LoVo (cell line): ENCODE measurements at regions not wholly inside any gene's neighbourhood (a gene's known extent, or its start where the extent isn't known, plus 50 kb on each side); places are given as distances from the start of the nearest gene placed in this dataset.
"Not testable (repeated sequence)": the region's sequence is repeated elsewhere in the genome, so short reads cannot be mapped to it uniquely, and the experiment has no call there.

Source experiments
- DNase-seq: peaks from one replicate; pipeline ENCODE4 v3.0.0-alpha.2; 2016; ENCODE audit warnings: low spot score

DNA sequence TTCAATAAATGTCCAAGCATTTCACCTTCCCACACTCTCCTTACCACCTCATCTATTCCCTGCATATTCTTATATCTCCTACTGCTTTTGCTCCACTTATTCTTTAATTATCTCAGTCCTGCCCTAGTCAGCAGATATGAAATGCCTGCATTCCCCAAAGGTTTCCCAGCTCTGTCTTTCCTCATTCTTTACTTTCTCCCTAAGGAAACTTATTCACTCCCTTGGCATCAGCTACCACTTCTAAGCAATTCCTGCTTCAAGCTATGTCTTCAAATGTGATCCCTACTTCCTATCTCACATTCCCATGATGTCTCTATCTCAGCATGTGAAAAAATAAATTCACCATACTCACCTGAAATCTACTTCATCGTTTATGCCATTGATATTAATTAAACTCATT is 111.8 kb downstream of the CAPZA3 start:
- no peak for DNase-seq

DNA sequence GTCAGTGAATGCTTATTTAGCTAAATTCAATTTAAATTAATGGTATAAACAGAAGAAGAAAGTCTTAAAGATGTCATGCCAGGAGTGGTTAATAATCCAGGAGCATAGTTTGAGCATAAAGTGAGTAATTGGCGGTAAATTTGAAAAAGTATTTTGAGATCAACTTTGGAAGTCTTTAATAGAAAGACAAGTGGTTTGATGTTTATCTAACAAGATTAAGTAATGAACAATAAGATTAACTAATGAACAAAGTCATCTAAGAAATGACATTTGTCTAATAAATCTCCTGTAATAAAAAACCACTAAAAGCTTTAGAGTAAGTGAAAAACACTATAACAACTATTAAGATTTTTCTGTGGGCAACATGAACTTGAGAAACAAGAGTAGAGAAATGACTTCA is 112.8 kb downstream of the CAPZA3 start:
- no peak for DNase-seq

DNA sequence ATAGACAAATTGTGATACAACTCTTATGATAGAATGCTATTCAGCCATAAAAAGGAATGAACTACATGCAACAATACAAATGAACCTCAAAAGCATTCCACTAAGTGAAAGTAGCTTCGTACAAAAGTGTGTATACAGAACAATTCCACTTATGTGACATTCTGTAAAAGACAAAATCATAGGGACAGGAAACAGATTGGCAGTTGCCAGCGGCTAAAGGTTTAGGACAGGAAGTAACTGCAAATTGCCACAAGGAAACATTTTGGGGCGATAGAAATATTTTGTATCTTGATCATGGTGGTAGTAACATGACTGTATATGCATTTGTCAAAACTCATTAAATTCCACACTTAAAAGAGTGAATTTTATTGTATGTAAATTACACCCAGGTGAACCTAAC is 113.4 kb downstream of the CAPZA3 start:
- no peak for DNase-seq

DNA sequence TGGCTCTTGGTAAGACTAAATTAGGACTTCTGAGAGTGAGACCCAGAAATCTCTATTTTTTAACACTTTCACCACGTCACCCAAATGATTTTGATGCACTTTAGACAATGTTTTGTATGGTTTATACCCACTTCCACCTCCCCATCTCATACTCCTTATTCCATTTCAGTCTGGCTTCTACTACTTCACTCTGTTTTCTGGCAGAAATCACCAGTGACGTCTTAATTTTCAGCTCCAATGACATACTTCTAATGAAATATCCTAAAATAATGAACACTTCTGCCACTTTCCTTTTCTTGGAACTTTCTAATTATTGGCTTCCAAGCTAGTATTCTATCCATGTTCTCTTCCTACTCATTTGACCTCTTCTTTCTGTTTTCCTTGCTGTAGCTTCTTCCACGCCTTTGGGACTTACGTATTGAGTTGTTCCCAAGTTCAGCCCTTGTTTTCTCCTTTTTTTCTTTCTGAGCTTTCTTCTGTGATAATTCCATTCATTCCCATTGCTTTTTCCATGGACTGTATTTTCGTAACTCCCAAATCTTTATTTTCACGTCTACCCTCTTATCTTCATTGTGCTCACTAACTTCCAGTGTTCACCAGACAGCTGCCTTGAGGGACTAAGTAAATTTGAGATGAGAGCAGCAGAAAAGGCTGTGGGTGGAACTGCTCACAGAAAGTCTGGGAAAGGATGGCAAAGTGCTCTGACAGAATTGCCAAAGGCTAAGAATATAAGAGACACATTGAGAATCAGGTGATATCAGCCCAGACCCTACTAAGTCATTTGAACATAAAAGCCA is 115.8 kb downstream of the CAPZA3 start:
- no peak for DNase-seq

DNA sequence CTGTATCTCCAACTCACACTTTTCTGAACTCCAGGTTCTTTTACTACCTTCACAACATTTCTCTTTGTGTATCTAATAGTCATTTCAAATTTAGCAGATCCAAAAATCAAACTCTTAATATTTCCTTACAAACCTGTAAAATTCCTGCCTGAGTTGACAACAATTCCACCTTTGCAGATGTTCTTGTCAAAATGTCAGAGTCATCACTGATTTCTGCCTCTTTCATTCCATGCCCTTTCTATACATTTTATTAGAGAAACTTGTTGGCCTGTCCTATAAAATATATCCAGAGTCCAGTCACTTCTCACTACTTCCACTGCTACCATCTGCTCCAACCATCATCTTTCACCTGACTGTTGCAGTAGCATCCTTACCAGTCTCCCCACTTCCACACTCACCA is 119.7 kb downstream of the CAPZA3 start:
- no peak for DNase-seq

DNA sequence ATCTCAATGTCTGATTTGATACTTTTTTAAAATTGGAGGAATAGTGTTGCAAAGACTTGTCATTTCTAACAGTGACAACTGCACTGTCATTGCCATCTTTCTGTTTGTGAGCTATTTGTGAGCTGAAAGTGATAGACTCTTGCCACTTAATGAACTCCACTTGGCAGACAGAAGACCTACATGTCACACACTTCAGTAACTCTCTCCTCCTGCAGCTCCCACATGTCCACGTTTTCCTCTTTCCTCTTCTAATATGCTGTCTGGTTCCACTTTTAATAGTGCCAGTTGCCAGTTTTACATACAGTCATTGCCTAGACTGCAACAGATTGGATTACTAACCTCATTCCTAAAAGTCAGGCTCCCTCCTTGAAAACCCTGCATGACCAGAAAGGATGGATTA is 121.5 kb downstream of the CAPZA3 start:
- DNase-seq = no peak

DNA sequence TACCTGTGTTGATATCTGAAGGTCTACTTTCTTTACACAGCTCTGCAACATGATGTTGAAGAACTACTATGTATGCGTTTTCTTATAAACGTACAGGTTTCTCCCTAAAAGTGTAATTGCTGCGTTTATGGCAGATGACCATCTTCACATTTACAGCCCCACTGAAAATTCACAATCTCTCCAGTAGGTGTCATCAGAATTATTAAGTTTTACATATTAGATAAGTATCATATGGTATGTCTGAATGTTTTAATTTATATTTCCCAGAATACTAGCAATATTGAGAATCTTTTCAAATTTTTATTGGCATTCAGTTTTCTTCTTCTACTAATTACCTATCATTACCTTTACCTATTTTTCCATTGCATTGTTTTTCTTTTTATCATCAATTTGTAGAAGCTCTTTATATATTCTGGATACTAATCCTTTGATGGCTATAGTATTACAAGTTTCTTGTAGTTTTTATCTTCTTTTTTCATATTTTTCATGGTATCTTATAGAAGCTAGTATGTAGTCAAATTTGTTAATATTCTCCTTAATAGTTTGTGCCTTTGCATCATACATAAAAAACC is 123.5 kb downstream of the CAPZA3 start:
- DNase-seq = peak; percentile 58

DNA sequence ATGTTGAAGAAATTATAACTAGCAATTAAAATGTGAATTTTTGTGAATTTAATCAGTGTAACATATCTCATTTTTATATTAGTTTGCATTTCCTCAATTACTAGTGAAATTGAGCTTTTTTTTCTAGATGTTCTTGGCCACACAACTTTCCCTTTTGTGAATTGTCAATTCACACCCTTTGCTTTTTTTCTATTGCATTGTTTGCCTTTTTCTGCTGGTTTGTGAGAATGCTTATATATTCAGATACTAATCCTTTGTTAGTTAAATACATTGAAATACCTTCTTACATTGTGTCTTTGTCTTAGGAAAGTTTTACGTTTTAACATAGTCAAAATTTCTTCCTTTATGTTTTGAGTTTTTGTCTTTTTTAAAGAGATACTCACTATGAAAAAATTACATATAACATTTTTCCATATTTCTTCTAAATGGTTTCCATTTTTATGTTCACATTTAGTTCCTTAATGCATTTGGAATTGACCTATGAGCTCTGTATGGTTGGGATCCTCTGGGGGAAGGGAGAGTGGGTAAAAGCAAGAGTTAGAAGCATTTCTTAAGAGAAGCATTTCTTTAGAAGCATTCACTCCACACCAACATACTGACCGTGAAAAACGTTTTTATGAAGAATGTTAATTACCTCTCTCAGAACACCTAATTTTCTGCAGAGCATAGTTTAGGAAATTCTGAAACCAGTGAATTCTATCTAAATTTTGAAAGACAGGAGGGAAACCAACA is 126.0 kb downstream of the CAPZA3 start:
- no peak for DNase-seq

DNA sequence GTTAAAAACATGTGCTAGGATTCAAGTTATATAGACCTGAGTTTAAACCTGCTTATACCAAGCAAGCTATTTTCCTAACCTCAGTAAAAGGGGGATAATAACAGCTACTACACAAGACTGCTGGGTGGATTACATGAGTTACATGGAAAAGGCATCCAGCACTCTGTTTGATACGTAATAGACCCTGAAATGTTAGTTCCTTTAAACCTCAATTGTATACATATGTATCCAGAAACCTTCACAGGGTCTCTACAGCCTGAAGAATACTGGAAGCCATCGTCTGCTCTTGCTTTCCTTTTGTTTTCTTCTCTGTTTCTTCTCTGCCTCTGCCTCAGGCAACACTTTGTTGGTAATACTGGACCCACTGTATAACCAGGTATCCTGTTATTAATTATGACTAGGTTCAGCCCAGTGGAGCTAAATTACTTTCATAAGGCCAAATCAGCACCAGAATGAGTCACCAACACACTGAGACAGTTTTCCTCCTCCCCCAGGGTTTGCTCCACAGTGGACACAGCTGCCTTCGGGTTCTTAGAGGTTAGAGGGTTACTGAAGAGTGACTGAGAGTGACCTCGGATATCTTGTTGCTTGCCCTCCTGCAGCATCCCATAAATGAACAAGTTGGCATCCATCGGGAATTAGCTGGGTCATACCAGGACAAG is 127.1 kb downstream of the CAPZA3 start:
- no peak for DNase-seq

DNA sequence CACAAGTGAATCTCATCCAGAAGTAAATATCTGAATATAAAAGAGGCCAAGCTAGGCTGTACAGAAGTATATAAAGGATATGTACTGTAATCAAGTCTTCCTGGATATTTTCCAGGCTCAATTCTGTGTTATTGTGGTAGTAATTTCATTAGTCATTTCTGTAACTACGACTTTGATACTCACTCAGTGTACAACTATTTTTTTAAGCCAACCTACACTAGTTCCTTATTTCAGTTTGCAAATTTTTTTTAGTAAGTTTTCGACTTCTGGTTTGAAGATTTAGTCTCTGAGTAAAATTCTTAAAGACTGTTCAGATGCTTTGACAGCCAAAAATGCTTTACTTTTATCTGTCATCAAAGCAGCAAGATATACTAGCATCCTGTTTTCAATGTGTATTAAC is 130.8 kb downstream of the CAPZA3 start:
- DNase-seq = no peak

DNA sequence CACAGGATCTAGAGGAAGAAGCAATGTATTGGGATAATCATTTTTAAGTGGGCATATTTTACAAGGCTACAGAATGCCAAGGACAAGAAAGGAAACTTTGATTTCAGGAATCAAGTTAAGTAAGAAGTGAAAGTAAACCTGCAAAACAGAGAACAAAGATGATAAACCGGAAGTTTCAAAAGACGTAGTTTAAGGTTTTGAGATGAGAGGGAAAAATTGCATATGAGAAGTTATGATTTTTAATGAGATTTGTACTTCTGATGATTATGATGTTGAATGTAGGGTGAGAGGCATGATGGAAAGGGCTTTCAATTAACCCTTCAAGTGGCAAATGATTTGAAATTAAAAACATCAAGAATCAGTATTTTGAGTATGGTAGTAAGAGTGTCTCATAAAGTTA is 134.9 kb downstream of the CAPZA3 start:
- no peak for DNase-seq

DNA sequence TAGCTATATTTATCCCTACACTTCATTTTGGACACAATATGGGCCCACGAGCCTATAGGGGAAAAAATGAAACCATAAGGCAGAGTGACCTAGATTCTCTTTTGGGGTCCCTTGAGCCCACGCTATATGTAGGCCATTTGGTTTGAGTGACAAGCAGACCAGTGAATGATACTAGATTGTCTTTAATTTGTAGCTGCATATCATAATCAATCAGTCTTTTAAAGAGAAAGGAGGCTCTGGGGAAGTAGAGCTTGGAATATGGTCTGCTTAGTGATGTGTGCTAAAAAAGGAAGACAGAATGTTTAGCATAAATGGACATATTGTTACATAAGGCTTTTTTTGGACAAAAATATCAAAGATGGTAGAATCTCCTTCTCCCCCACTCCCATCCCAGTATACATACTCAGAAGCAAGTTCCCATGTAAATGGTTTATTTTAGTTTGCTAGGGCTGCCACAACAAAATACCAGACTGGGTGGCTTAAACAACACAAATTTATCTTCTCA is 140.8 kb downstream of the CAPZA3 start:
- DNase-seq = no peak

DNA sequence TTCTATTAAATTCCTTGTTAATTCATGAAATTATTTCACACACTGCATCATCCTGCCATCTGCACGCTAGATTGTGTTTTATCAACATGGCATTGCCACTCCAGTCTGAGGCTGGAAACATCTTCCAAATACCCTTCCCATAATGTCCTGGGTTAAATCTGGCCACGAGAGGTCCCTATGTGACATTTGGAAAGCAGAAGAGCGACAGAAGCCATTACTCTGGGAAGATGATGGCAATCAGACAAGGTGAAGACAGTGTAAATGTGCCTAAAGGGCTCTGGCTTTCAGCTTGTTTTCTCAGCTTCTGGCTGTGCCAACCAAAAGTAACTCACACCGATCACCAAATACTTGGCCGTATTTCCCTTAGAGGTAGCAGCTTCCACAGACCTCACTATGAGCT is 144.8 kb downstream of the CAPZA3 start:
- no peak for DNase-seq

DNA sequence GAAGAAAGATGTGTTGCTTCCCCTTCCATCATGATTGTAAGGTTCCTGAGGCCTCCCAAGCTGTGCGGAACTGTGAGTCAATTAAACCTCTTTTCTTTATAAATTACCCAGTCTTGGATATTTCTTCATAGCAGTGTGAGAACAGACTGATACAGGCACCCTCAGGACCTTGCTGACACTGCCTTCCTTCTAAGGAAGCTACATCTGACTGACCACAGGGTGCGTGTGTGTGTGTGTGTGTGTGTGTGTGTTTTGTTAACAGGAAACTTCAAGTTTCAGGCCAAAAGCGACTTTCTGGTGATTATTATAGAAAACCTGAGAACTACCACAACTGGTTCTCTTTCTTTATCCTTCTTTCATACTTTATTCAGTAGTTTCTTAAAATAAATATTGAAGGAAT is 149.0 kb downstream of the CAPZA3 start:
- no peak for DNase-seq

DNA sequence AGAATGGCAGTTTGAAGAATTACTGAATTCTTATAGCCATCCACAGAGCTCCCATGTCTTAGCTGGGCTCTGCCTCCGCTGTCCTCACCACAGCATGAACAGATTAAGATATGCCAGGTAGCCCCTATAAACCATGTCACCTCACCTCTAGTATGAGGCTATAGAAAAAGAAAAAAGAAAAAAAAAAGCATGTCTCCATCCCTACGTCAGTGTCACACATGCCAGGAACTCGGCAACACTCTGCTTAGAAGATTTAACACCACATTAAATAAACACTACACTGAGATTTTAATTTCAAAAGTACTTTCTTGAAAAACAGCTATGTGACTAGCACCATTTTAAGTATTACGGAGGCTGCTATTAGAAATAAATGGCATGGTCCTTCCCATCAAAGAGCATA is 149.4 kb downstream of the CAPZA3 start:
- DNase-seq = no peak

DNA sequence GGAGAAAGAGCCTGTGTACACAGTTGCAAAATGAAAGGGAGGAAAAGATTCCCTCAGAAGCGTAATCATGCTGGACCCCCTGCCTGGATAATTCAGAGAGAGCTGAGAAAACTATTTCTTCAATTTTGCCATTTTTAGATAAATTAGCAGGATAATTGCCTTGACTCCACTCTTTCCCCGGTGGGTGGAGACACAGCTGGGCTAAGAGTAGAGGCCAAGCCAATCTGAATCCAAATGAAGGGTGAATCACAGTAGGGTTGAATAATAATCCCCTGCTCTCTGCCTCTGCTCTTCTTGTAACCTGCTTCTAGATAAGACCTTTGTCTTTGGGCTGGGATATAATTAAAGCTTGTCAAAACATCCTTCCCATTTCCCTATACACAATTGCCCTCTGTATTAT is 150.1 kb downstream of the CAPZA3 start:
- no peak for DNase-seq

DNA sequence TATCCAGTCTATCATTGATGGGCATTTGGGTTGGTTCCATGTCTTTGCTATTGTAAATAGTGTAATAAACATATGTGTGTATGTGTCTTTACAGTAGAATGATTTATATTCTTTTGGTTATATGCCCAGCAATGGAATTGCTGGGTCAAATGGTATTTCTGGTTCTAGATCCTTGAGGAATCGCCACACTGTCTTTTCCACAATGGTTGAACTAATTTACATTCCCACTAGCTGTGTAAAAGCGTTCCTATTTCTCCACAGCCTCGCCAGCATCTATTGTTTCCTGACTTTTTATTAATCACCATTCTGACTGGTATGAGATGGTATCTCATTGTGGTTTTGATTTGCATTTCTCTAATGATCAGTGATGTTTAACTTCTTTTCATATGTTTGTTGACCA is 152.7 kb downstream of the CAPZA3 start:
- not testable (repeated sequence) for DNase-seq

DNA sequence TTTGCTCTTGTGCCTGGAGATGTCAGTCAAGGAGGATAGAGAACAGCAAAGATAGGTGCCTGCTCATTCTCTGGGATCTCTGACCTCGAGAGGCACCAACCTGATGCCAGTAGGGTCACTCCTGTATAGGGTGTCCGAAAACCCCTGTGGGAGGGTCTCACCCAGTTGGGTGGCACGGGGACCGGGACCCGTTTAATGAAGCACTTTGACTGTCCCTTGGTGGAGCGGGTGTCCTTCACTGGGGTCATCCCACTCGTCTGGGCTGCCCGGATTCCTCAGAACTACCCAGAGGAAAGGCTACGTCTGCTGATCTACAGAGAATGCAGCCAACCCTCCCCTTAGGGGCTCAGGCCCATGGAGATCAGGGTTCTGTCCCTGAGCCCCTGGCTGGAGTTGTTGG is 157.6 kb downstream of the CAPZA3 start:
- no peak for DNase-seq

DNA sequence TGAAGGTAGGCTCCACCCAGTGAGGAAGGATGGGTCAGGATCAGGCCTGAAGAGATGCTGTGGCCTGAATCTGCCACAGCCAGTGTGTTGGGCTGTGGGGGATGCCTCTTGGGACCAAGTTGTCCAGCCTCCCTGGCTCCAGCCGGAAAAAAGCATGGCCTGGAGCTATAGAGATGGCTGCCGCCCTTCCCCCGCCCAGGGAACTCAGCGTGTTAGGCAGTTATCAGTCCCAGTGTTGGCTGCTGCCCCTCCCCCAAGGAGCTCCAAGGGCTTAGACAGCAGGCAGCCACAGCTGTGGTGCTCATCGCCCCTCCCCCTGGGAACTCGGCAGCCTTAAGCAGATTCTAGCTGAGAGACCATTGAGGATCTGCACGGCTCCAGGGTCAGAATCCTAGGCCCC is 158.0 kb downstream of the CAPZA3 start:
- DNase-seq = no peak

DNA sequence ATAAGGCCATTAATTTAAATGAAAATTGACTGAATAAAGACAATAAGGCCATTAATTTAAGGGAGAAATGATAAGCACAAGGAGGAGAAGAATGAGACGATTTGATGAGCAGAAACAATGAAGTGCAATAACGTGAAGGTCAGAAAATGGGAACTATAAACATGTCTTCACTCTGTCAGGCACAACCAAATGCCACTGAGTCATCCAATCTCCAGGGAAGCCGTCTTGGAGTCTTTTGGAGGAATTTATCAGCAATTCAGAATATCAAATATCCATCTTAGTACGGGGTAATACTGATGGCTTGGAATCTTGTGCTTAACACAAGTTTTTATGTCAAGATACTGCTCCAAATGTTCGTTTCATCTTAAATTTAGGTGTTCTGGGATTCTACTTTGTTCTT is 159.9 kb downstream of the CAPZA3 start:
- no peak for DNase-seq

DNA sequence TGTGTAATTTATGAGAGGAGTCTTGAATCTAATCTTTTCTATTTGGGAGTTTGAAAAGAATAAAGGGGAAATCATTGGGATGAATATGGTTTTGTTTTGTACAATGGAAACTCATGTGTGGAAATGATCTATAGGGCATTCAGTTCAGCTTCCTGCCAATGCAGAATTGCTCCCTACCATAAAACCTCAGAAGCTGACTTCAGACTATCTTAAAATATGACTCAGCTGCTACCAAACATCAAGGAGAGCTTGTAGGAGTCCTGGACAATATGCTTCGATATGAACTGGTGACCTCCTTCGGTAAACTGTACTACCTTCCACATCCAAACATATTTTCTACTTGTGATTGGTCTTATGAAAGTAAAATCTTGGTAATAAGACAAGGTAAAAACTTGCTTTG is 160.6 kb downstream of the CAPZA3 start:
- DNase-seq = no peak

DNA sequence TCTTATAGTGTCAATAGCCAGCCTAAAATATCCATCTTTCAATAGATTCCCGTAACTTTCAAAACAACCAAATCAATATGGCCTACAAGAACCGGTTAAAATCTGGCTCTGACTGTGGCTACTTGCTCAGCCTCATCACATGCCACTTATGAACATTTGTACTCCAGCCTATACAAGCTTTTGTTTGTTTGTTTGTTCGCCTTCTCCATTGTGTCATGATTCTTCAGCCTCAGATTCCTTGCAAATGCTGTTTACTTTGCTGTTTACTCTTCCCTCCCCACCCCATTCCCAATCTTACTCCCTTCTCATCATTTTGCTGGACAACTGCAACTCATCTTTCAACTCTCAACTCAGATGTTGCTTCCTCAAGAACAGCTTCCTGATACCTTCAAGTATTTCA is 161.2 kb downstream of the CAPZA3 start:
- no peak for DNase-seq
